ENCODE measurements at regions not wholly inside any gene's neighbourhood (a gene's known extent, or its start where the extent isn't known, plus 50 kb on each side); places are given as distances from the start of the nearest gene placed in this dataset.

GRCh38 chr6:40954446-40955177 is 84.4 kb downstream of the UNC5CL start:
- TF ChIP-seq, protein P1, sequence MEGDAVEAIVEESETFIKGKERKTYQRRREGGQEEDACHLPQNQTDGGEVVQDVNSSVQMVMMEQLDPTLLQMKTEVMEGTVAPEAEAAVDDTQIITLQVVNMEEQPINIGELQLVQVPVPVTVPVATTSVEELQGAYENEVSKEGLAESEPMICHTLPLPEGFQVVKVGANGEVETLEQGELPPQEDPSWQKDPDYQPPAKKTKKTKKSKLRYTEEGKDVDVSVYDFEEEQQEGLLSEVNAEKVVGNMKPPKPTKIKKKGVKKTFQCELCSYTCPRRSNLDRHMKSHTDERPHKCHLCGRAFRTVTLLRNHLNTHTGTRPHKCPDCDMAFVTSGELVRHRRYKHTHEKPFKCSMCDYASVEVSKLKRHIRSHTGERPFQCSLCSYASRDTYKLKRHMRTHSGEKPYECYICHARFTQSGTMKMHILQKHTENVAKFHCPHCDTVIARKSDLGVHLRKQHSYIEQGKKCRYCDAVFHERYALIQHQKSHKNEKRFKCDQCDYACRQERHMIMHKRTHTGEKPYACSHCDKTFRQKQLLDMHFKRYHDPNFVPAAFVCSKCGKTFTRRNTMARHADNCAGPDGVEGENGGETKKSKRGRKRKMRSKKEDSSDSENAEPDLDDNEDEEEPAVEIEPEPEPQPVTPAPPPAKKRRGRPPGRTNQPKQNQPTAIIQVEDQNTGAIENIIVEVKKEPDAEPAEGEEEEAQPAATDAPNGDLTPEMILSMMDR (conservative IDR thresholded peaks at IDR 0.05 in 1 of 2, IDR thresholded peaks at IDR 0.05 in 1 of 2; ENCODE audit: low read depth in 1 of 2, low read length in 2 of 2) = no peak
- TF ChIP-seq EZH2 (IDR thresholded peaks at IDR 0.05; ENCODE audit: low read length, missing control alignments) = no peak

Data from fibroblast of lung (primary cell).